Caco-2 (cell line): ENCODE measurements at regions not wholly inside any gene's neighbourhood (a gene's known extent, or its start where the extent isn't known, plus 50 kb on each side); places are given as distances from the start of the nearest gene placed in this dataset.

ENCODE experiments used
- BruUV-seq: library from RNA; stranded (reverse); fragments of 400-500 nt; replicated peaks from 2 replicates; lab custom pipeline; 2021; lab: Mats Ljungman, UMichigan
- CTCF ChIA-PET: fragments of 300-600 bp; sonication (Branson Sonifier 250); formaldehyde crosslinking; loops from one replicate; lab custom pipeline; 2022; ENCODE audit warnings: antibody characterized with exemption; lab: Charles Lee
- POLR2A ChIA-PET: fragments of 300-600 bp; sonication (Branson Sonifier 250); formaldehyde crosslinking; loops from one replicate; lab custom pipeline; 2022; ENCODE audit warnings: antibody characterized with exemption; lab: Charles Lee
- DNase-seq, 2 experiments: peaks; one replicate each; pipeline versions ENCODE4 v3.0.0 to v3.0.0-alpha.2; 2020 to 2022
- H3K27me3 ChIP-seq: replicated peaks from 2 replicates; pipeline ENCODE4 v1.6.0; 2011; ENCODE audit warnings: low read length; ENCODE audit not compliant: control insufficient read depth, insufficient read depth
- H3K36me3 ChIP-seq: 2 replicates; pipeline ENCODE4 v1.5.1; 2011; ENCODE audit warnings: low read length; ENCODE audit not compliant: control insufficient read depth, insufficient read depth
- H3K4me1 ChIP-seq: fragments of 250-450 bp; sonication (Bioruptor Pico); 2 replicates; pipeline ENCODE4 v1.5.1; 2020; ENCODE audit warnings: mild to moderate bottlenecking
- H3K4me3 ChIP-seq: 2 replicates; pipeline ENCODE4 v1.5.1; 2011; ENCODE audit warnings: low read depth, mild to moderate bottlenecking, control low read depth, low read length
- H3K9me3 ChIP-seq: fragments of 250-450 bp; sonication (Bioruptor Pico); 2 replicates; pipeline ENCODE4 v1.5.1; 2020; ENCODE audit warnings: mild to moderate bottlenecking, moderate library complexity
- H3K27ac Mint-ChIP-seq: one replicate; pipeline ENCODE4 v1.8.0; 2022; ENCODE audit warnings: mixed read lengths; ENCODE audit not compliant: unreplicated experiment
- H3K27me3 Mint-ChIP-seq: one replicate; pipeline ENCODE4 v1.8.0; 2022; ENCODE audit warnings: mixed read lengths; ENCODE audit not compliant: insufficient read depth, unreplicated experiment
- H3K36me3 Mint-ChIP-seq: one replicate; pipeline ENCODE4 v1.8.0; 2022; ENCODE audit warnings: mild to moderate bottlenecking, mixed read lengths; ENCODE audit not compliant: insufficient read depth, unreplicated experiment
- H3K4me1 Mint-ChIP-seq: one replicate; pipeline ENCODE4 v1.8.0; 2022; ENCODE audit warnings: low read depth, mixed read lengths; ENCODE audit not compliant: unreplicated experiment
- H3K4me3 Mint-ChIP-seq: one replicate; pipeline ENCODE4 v1.8.0; 2022; ENCODE audit warnings: mild to moderate bottlenecking, moderate library complexity, mixed read lengths; ENCODE audit not compliant: unreplicated experiment
- H3K9me3 Mint-ChIP-seq: one replicate; pipeline ENCODE4 v1.8.0; 2022; ENCODE audit warnings: mixed read lengths; ENCODE audit not compliant: unreplicated experiment
- intact Hi-C: fragments of 100-400 bp; cut with micrococcal nuclease; formaldehyde crosslinking; loops from one replicate; pipeline ENCODE4 v1.10.0; 2022; ENCODE audit not compliant: unreplicated experiment
- TF ChIP-seq, protein P1 (sequence below), 2 experiments: fragments of 200-600 bp in 1 of 2; IDR thresholded peaks; 1 replicate in 1 of 2; 2 replicates in 1 of 2; pipeline versions ENCODE4 v1.5.1 to v1.8.0; 2011 to 2022; ENCODE audit warnings: antibody characterized with exemption in 1 of 2, control low read depth in 1 of 2, inconsistent platforms in 1 of 2, low read depth in 1 of 2, low read length in 1 of 2, mild to moderate bottlenecking in 1 of 2, moderate library complexity in 1 of 2; ENCODE audit not compliant: insufficient read depth in 1 of 2, severe bottlenecking in 1 of 2, unreplicated experiment in 1 of 2

DNA sequence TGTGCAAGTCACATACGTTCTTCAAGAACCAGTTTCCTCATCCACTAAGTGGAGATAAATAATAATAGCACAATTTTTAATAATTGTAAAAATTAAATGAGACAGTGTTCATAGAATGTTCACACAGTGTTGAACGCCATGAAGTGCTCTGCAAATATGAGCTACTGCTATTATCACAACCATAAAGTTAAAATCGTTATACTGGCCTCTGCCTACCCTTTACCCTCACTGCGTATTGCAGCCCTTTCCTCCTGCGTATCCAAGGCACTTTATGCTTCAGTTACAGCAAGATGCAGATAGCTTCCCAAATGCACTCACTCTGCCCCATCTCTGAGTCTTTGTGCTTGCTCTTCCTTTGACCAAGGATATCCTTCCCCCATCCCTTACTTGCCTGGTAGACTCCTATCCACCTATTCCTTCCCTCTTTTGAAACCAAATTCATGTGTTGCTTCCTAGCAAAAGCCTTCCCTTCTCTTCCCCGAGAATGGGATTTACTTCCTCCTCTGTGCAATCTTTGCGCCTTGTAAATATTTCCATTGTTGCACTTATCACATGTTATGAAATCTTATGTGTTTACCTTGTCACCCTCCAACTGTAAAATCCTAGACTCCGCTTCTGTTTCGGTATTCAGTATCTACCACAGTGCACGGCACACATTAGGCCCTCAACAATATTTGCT, 196.9 kb downstream of the ADAMTS15 start:
- Mint-ChIP-seq H3K4me3 (no peak overlapping the region), H3K27me3 (peaks cover 4% of the 10 kb centered on the region), H3K4me1 (no peaks in the 10 kb centered on the region), H3K27ac (no peak overlapping the region), H3K36me3 (no peaks in the 10 kb centered on the region), H3K9me3 (no peaks in the 10 kb centered on the region)
- no peak for DNase-seq
- Histone ChIP-seq H3K4me1 (no peaks in the 10 kb centered on the region), H3K9me3 (no peaks in the 10 kb centered on the region), H3K36me3 (no peaks in the 10 kb centered on the region), H3K27me3 (no peaks in the 10 kb centered on the region), H3K4me3 (no peak overlapping the region)
- no TSS peak for BruUV-seq
- intact Hi-C loops = no loop called here
- POLR2A ChIA-PET = no interaction called here
- TF ChIP-seq, protein P1, sequence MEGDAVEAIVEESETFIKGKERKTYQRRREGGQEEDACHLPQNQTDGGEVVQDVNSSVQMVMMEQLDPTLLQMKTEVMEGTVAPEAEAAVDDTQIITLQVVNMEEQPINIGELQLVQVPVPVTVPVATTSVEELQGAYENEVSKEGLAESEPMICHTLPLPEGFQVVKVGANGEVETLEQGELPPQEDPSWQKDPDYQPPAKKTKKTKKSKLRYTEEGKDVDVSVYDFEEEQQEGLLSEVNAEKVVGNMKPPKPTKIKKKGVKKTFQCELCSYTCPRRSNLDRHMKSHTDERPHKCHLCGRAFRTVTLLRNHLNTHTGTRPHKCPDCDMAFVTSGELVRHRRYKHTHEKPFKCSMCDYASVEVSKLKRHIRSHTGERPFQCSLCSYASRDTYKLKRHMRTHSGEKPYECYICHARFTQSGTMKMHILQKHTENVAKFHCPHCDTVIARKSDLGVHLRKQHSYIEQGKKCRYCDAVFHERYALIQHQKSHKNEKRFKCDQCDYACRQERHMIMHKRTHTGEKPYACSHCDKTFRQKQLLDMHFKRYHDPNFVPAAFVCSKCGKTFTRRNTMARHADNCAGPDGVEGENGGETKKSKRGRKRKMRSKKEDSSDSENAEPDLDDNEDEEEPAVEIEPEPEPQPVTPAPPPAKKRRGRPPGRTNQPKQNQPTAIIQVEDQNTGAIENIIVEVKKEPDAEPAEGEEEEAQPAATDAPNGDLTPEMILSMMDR (IDR thresholded peaks at IDR 0.05; ENCODE audit: insufficient read depth in 1 of 2, low read depth in 1 of 2, low read length in 1 of 2, severe bottlenecking in 1 of 2, unreplicated experiment in 1 of 2) = no peak
- CTCF ChIA-PET = no interaction called here

- Histone ChIP-seq H3K36me3 (no peaks in the 10 kb centered on the region), H3K4me1 (no peaks in the 10 kb centered on the region), H3K4me3 (no peak overlapping the region), H3K27me3 (no peaks in the 10 kb centered on the region), H3K9me3 (no peaks in the 10 kb centered on the region)
- TF ChIP-seq, protein P1 (IDR thresholded peaks at IDR 0.05; ENCODE audit: insufficient read depth in 1 of 2, low read depth in 1 of 2, low read length in 1 of 2, severe bottlenecking in 1 of 2, unreplicated experiment in 1 of 2) = no peak
- ChIA-PET CTCF (no interaction called here), POLR2A (no interaction called here)
- BruUV-seq = no TSS peak
- intact Hi-C loops = no loop called here
- DNase-seq = no peak
- Mint-ChIP-seq H3K27me3 (peaks cover 4% of the 10 kb centered on the region), H3K4me1 (no peaks in the 10 kb centered on the region), H3K4me3 (no peak overlapping the region), H3K9me3 (no peaks in the 10 kb centered on the region), H3K27ac (no peak overlapping the region), H3K36me3 (no peaks in the 10 kb centered on the region)
These were observed 197.4 kb downstream of the ADAMTS15 start for GRCh38 chr11:130645843-130646197.

DNA sequence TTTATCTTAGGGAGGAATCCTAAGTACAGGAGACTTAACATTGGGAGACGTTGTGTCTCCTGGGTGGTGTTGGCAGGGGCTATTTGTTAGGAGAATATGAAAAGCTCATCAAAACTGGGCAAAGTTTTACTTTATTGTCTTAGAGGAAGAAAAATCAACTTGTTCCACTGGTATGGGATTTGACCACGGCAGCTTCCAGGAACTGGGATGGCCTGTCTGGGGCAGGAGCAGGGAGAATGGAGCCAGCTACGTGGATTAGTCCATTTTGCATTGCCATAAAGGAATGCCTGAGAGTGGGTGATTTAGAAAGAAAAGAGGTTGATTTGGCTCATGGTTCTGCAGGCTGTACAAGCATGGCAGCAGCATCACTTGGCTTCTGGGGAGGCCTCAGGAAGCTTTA, 198.4 kb downstream of the ADAMTS15 start:
- ChIA-PET POLR2A (no interaction called here), CTCF (no interaction called here)
- DNase-seq = no peak

More for the DNA sequence above, 198.4 kb downstream of the ADAMTS15 start:
- no peak overlapping the region for H3K4me3 Mint-ChIP-seq
- Histone ChIP-seq H3K4me1 (no peaks in the 10 kb centered on the region), H3K9me3 (no peaks in the 10 kb centered on the region), H3K36me3 (no peaks in the 10 kb centered on the region), H3K4me3 (no peak overlapping the region), H3K27me3 (no peaks in the 10 kb centered on the region)
- peaks cover 4% of the 10 kb centered on the region for H3K27me3 Mint-ChIP-seq
- TF ChIP-seq, protein P1 (IDR thresholded peaks at IDR 0.05; ENCODE audit: insufficient read depth in 1 of 2, low read depth in 1 of 2, low read length in 1 of 2, severe bottlenecking in 1 of 2, unreplicated experiment in 1 of 2) = no peak
- H3K9me3 Mint-ChIP-seq = no peaks in the 10 kb centered on the region
- no peaks in the 10 kb centered on the region for H3K36me3 Mint-ChIP-seq
- intact Hi-C loops = no loop called here
- no peaks in the 10 kb centered on the region for H3K4me1 Mint-ChIP-seq
- H3K27ac Mint-ChIP-seq = no peak overlapping the region
- no TSS peak for BruUV-seq
